ENCODE measurements at regions not wholly inside any gene's neighbourhood (a gene's known extent, or its start where the extent isn't known, plus 50 kb on each side); places are given as distances from the start of the nearest gene placed in this dataset.

GRCh38 chr6:104527311-104527710, 332.4 kb downstream of the HACE1 start:
- TF ChIP-seq CTCF (IDR thresholded peaks at IDR 0.05), result no peak
- no peak for TF ChIP-seq POLR2AphosphoS5 (IDR thresholded peaks at IDR 0.05)
- TF ChIP-seq POLR2A (IDR thresholded peaks at IDR 0.05), result no peak
- TF ChIP-seq EP300 (IDR thresholded peaks at IDR 0.05), result no peak
